A549 (cell line): ENCODE measurements at regions not wholly inside any gene's neighbourhood (a gene's known extent, or its start where the extent isn't known, plus 50 kb on each side); places are given as distances from the start of the nearest gene placed in this dataset.

Source experiments
- ATAC-seq, 2 experiments: fragments of 200-7000 bp in 1 of 2; fragments of >200 bp in 1 of 2; cut with Nextera tagmentation in 1 of 2; cut with Tn5 transposase in 1 of 2; 3 replicates each; pipeline versions ENCODE4 v1.8.0 to v1.9.1; 2018 to 2020; ENCODE audit warnings: mild to moderate bottlenecking in 1 of 2, moderate library complexity in 1 of 2
- CTCF ChIA-PET: fragments of 300-600 bp; sonication (Branson Sonifier 250); formaldehyde crosslinking; extraction: SDS; loops from one replicate; lab custom pipeline; 2021; ENCODE audit warnings: antibody characterized with exemption, inconsistent platforms; lab: Yijun Ruan, JAX
- POLR2A ChIA-PET: fragments of 350-600 bp; formaldehyde crosslinking; extraction: SDS; loops from one replicate; lab custom pipeline; 2021; ENCODE audit warnings: antibody characterized with exemption, inconsistent platforms; lab: Yijun Ruan, JAX
- DNase-seq, 2 experiments: peaks; one replicate each; pipeline versions ENCODE4 v3.0.0 to v3.0.0-alpha.2; 2011 to 2016; ENCODE audit warnings: low read depth in 1 of 2, low spot score in 1 of 2
- FAIRE-seq: peaks from 2 replicates; lab custom pipeline; 2011; peaks lifted over from hg19 to GRCh38; lab: Jason Lieb, UNC
- H3K27ac ChIP-seq, 2 experiments: fragments of >200 bp; sonication (Bioruptor Twin); formaldehyde crosslinking; 3 replicates each; pipeline ENCODE4 v1.5.1; 2016 to 2017
- H3K4me1 ChIP-seq: fragments of >200 bp; sonication (Bioruptor Twin); formaldehyde crosslinking; 3 replicates; pipeline ENCODE4 v1.6.1; 2016
- H3K4me2 ChIP-seq: fragments of >200 bp; sonication (Bioruptor Twin); formaldehyde crosslinking; 3 replicates; pipeline ENCODE4 v1.6.1; 2016
- H3K4me3 ChIP-seq: fragments of >200 bp; sonication (Bioruptor Twin); formaldehyde crosslinking; 3 replicates; pipeline ENCODE4 v1.5.1; 2016
- H3K9me3 ChIP-seq: fragments of >200 bp; sonication (Bioruptor Twin); formaldehyde crosslinking; 3 replicates; pipeline ENCODE4 v1.6.1; 2016
- ATOH8 ChIP-seq: fragments of 250-450 bp; sonication (Bioruptor Pico); IDR thresholded peaks from 2 replicates; pipeline ENCODE4 v1.5.0; 2020; ENCODE audit warnings: low read depth, mild to moderate bottlenecking, moderate library complexity
- CBX2 ChIP-seq: fragments of 200-600 bp; sonication (generic); IDR thresholded peaks from 2 replicates; pipeline ENCODE4 v1.6.1; 2016; ENCODE audit warnings: low read depth, mild to moderate bottlenecking, borderline replicate concordance
- CEBPB ChIP-seq, 2 experiments: fragments of >200 bp in 1 of 2; sonication (Bioruptor Twin) in 1 of 2; formaldehyde crosslinking in 1 of 2; IDR thresholded peaks; 2 replicates each; pipeline ENCODE4 v1.6.1; 2012 to 2016
- EHF ChIP-seq: fragments of 250-450 bp; sonication (Bioruptor Pico); IDR thresholded peaks from 2 replicates; pipeline ENCODE4 v1.5.0; 2020; ENCODE audit warnings: mild to moderate bottlenecking
- EHMT2 ChIP-seq: fragments of 200-600 bp; sonication (generic); IDR thresholded peaks from 2 replicates; pipeline ENCODE4 v1.6.1; 2016; ENCODE audit warnings: antibody characterized with exemption, low read depth, mild to moderate bottlenecking, moderate library complexity
- ELK1 ChIP-seq: fragments of 150-350 bp; IDR thresholded peaks from 2 replicates; pipeline ENCODE4 v1.6.1; 2014; ENCODE audit warnings: low read depth, mild to moderate bottlenecking, low read length
- ESRRA ChIP-seq: fragments of 150-350 bp; IDR thresholded peaks from 2 replicates; pipeline ENCODE4 v1.6.1; 2014; ENCODE audit warnings: mild to moderate bottlenecking, low read length, borderline replicate concordance
- HOXA7 ChIP-seq: fragments of 250-450 bp; sonication (Bioruptor Pico); IDR thresholded peaks from 2 replicates; pipeline ENCODE4 v1.5.0; 2020; ENCODE audit warnings: mild to moderate bottlenecking, moderate library complexity
- HOXB13 ChIP-seq: fragments of 250-450 bp; sonication (Bioruptor Pico); IDR thresholded peaks from 2 replicates; pipeline ENCODE4 v1.5.0; 2020; ENCODE audit warnings: low read depth, mild to moderate bottlenecking, moderate library complexity
- JUN ChIP-seq, 2 experiments: fragments of >200 bp; sonication (Bioruptor Twin); formaldehyde crosslinking; IDR thresholded peaks; 2 replicates in 1 of 2; 3 replicates in 1 of 2; pipeline ENCODE4 v1.6.1; 2016 to 2017
- MAZ ChIP-seq: fragments of 150-350 bp; IDR thresholded peaks from 2 replicates; pipeline ENCODE4 v1.6.1; 2014; ENCODE audit warnings: antibody characterized with exemption, low read depth, low read length, borderline replicate concordance
- NFE2L2 ChIP-seq: fragments of 150-350 bp; conservative IDR thresholded peaks from 2 replicates; pipeline ENCODE4 v1.6.1; 2014; ENCODE audit warnings: low read length
- NPAS2 ChIP-seq: fragments of 250-450 bp; sonication (Bioruptor Pico); IDR thresholded peaks from 2 replicates; pipeline ENCODE4 v1.8.0; 2022; ENCODE audit warnings: mild to moderate bottlenecking, moderate library complexity, borderline replicate concordance
- PBX3 ChIP-seq: IDR thresholded peaks from 2 replicates; pipeline ENCODE4 v1.6.1; 2012
- PHF8 ChIP-seq: fragments of 200-600 bp; sonication (generic); IDR thresholded peaks from 2 replicates; pipeline ENCODE4 v1.6.1; 2016; ENCODE audit warnings: low read depth, mild to moderate bottlenecking, antibody characterized with exemption, moderate library complexity, borderline replicate concordance
- POLR2A ChIP-seq: IDR thresholded peaks from 2 replicates; pipeline ENCODE4 v1.6.1; 2012; ENCODE audit warnings: mild to moderate bottlenecking, low read length
- POLR2AphosphoS2 ChIP-seq: conservative IDR thresholded peaks from 2 replicates; pipeline ENCODE4 v1.6.1; 2012; ENCODE audit warnings: low read length, improper control_type of control experiment, inconsistent platforms
- RCOR1 ChIP-seq: fragments of 150-350 bp; IDR thresholded peaks from 2 replicates; pipeline ENCODE4 v1.6.1; 2014; ENCODE audit warnings: antibody characterized with exemption, low read length, low read depth
- REST ChIP-seq: fragments of 200-600 bp; sonication (generic); IDR thresholded peaks from 2 replicates; pipeline ENCODE4 v1.6.1; 2016; ENCODE audit warnings: antibody characterized with exemption, mild to moderate bottlenecking, moderate library complexity
- RFX5 ChIP-seq: fragments of 450-650 bp; IDR thresholded peaks from 2 replicates; pipeline ENCODE4 v1.7.1; 2014; ENCODE audit warnings: antibody characterized with exemption, mild to moderate bottlenecking, moderate library complexity
- RNF2 ChIP-seq: fragments of 200-600 bp; sonication (generic); IDR thresholded peaks from 2 replicates; pipeline ENCODE4 v1.6.1; 2016; ENCODE audit warnings: low read depth, mild to moderate bottlenecking, antibody characterized with exemption, moderate library complexity, borderline replicate concordance
- SREBF2 ChIP-seq: fragments of 450-650 bp; IDR thresholded peaks from 2 replicates; pipeline ENCODE4 v1.6.1; 2014; ENCODE audit warnings: mild to moderate bottlenecking, moderate library complexity
- USF2 ChIP-seq: fragments of 450-650 bp; IDR thresholded peaks from 2 replicates; pipeline ENCODE4 v1.6.1; 2014; ENCODE audit warnings: antibody characterized with exemption
- ZC3H11A ChIP-seq: fragments of 450-650 bp; IDR thresholded peaks from 2 replicates; pipeline ENCODE4 v1.6.1; 2014; ENCODE audit warnings: antibody characterized with exemption, mild to moderate bottlenecking
- ZSCAN20 ChIP-seq: fragments of 250-450 bp; sonication (Bioruptor Pico); IDR thresholded peaks from 2 replicates; pipeline ENCODE4 v1.8.0; 2022; ENCODE audit warnings: mild to moderate bottlenecking, moderate library complexity
- WGBS: methylation state at CpG from one replicate; pipeline ENCODE4 v1.1.6; 2017; ENCODE audit errors: missing lambda C conversion rate; 5-methylcytosine and 5-hydroxymethylcytosine counted together

GRCh38 chr4:60652933-60653332 lies 547.2 kb upstream of the ADGRL3 start:
- no peak for TF ChIP-seq PHF8
- no peak for ATAC-seq
- POLR2A ChIA-PET = no interaction called here

GRCh38 chr4:60655356-60655755 lies 544.8 kb upstream of the ADGRL3 start:
- no peaks in the 10 kb centered on the region for H3K9me3 ChIP-seq
- ATAC-seq = no peak
- no peak for DNase-seq
- POLR2A ChIA-PET = no interaction called here
- no peak overlapping the region for H3K4me2 ChIP-seq
- H3K27ac ChIP-seq = no peak overlapping the region
- no peaks in the 10 kb centered on the region for H3K4me1 ChIP-seq
- H3K4me3 ChIP-seq = no peak overlapping the region
- FAIRE-seq = no peak
- TF ChIP-seq RFX5 = no peak
- TF ChIP-seq EHMT2 = no peak
- TF ChIP-seq ELK1 = no peak
- TF ChIP-seq HOXB13 (CRISPR knock-in tag) = no peak
- TF ChIP-seq ESRRA = no peak
- TF ChIP-seq HOXA7 (CRISPR knock-in tag) = no peak
- TF ChIP-seq REST = no peak
- no peak for TF ChIP-seq POLR2AphosphoS2
- TF ChIP-seq MAZ = no peak
- no peak for TF ChIP-seq ZSCAN20 (CRISPR knock-in tag)
- no peak for TF ChIP-seq RNF2
- CTCF ChIA-PET = no interaction called here

More at GRCh38 chr4:60652933-60653332, 547.2 kb upstream of the ADGRL3 start:
- no peak for DNase-seq
- CTCF ChIA-PET = no interaction called here
- no peaks in the 10 kb centered on the region for H3K9me3 ChIP-seq
- H3K4me3 ChIP-seq = no peak overlapping the region
- no peak overlapping the region for H3K4me2 ChIP-seq
- H3K4me1 ChIP-seq = no peaks in the 10 kb centered on the region
- H3K27ac ChIP-seq = no peak overlapping the region
- no peak for FAIRE-seq

GRCh38 chr4:60656171-60656570 lies 544.0 kb upstream of the ADGRL3 start:
- no peaks in the 10 kb centered on the region for H3K4me1 ChIP-seq
- TF ChIP-seq EHF (no peak), ZC3H11A (no peak), PBX3 (no peak), RCOR1 (no peak), NPAS2 (CRISPR knock-in tag) (no peak), POLR2A (no peak), SREBF2 (no peak), CEBPB (IDR thresholded peaks at IDR 0.05) (no peak), USF2 (no peak), ATOH8 (CRISPR knock-in tag) (no peak), HOXB13 (CRISPR knock-in tag) (no peak), MAZ (no peak), CBX2 (no peak), JUN (IDR thresholded peaks at IDR 0.05) (no peak), NFE2L2 (no peak)
- TF ChIP-seq, all 56 proteins: peak for 0
- H3K27ac ChIP-seq = no peak overlapping the region
- no peaks in the 10 kb centered on the region for H3K9me3 ChIP-seq
- no peak for FAIRE-seq
- no peak overlapping the region for H3K4me2 ChIP-seq
- CTCF ChIA-PET = no interaction called here
- POLR2A ChIA-PET = no interaction called here
- DNase-seq = no peak
- WGBS = 45% methylated on average over 3 of the region's 3 CpGs
- no peak for ATAC-seq
- no peak overlapping the region for H3K4me3 ChIP-seq
